LNCAP (cell line): ENCODE measurements at regions not wholly inside any gene's neighbourhood (a gene's known extent, or its start where the extent isn't known, plus 50 kb on each side); places are given as distances from the start of the nearest gene placed in this dataset.

Experiments
- TF ChIP-seq, protein P1 (sequence below): fragments of 450-650 bp; IDR thresholded peaks from 2 replicates; pipeline ENCODE4 v1.5.1; 2017; ENCODE audit warnings: mild to moderate bottlenecking

DNA sequence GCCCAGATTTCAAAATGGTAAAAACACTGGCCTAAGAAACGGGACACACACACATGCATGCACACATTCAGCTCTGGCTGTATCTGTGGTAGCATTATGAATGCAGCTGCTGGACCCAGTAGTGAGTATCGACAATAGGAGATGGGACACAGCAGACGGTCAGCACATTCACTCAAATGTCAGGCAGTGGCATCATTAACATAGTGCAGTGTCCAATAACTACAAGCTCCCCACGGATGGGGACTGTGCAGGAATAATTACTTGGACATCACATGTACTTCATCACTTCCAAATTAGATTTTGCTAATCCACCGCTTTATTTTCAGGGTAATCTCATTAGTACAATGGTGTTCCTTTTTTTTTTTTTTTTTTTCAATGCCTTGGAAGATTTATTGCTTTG, 109.5 kb downstream of the FANCF start:
- TF ChIP-seq, protein P1, sequence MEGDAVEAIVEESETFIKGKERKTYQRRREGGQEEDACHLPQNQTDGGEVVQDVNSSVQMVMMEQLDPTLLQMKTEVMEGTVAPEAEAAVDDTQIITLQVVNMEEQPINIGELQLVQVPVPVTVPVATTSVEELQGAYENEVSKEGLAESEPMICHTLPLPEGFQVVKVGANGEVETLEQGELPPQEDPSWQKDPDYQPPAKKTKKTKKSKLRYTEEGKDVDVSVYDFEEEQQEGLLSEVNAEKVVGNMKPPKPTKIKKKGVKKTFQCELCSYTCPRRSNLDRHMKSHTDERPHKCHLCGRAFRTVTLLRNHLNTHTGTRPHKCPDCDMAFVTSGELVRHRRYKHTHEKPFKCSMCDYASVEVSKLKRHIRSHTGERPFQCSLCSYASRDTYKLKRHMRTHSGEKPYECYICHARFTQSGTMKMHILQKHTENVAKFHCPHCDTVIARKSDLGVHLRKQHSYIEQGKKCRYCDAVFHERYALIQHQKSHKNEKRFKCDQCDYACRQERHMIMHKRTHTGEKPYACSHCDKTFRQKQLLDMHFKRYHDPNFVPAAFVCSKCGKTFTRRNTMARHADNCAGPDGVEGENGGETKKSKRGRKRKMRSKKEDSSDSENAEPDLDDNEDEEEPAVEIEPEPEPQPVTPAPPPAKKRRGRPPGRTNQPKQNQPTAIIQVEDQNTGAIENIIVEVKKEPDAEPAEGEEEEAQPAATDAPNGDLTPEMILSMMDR = no peak

DNA sequence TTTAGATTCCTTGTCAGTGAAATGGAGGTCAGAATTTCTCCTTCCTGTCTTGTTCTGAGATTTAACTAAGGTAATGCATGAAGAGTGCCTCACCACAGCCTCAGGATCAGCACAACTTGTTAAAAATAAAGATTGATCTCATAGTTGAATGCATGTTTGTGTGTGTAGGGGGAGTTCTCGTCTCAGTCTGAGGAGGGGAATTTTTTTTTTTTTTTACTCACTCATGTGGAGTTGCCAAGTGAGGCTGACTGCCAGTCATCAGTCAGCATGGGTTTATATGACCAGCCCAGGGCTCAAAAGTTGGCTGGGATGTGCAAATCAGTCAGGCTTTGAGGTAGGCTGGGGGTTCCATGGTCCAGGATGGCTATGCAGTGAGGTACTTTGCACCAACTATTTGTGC, 113.2 kb downstream of the FANCF start:
- TF ChIP-seq, protein P1 = no peak

DNA sequence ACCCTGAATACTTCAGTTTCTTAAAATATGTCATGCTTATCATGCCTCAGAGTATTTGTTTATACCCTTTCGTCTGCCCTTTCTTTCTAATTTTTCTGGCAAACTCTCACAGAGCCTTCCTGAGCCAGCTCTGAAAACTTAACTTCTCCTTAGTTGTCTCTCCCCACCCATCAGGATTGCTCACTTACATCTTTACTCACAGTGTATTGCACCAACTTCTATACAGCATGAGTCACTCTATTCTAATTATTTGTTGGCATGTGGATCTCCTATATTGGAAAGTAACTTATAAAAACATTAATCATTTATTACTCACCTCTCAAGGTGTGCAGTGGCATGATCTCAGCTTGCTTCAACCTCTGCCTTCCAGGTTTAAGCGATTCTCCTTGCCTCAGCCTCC, 114.9 kb downstream of the FANCF start:
- TF ChIP-seq, protein P1 = no peak

DNA sequence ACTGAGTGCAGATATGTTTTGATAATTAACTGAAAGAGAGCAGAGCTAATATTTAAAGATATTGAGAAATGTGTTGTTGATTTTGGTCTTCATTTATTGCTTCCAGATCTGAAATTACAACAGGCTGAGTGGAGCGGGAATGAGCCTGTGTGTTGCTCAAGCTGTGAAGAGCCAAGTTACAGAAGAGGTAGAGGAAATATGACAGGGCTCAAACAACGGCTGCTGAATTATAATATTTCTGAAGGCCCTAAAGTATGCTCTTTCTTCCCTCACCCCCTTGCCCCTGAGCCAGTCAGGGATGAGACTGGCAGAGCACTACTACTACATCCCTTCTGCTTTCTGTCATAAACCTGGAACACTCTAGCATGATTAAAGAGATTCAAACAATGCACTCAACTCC, 115.6 kb downstream of the FANCF start:
- TF ChIP-seq, protein P1 = no peak

DNA sequence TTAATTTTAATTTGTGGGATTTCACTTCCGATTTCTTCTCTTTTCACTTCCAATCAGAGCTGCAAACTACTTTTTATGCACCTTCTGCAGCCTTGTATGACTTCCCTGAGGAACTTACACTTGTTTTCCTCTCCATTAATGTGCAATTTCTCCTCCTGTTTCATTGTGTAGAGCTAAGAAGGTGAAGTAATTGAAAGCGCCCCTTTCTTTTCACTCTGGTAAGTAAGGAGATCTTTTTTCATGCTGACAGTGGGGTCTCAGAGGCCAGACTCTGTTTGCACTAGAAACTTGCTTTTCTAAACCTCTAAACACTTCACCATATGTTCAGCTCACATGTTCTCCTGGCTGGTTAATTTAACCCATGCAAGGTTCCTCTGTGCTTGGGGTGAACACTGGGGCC, 117.0 kb downstream of the FANCF start:
- TF ChIP-seq, protein P1 = no peak

DNA sequence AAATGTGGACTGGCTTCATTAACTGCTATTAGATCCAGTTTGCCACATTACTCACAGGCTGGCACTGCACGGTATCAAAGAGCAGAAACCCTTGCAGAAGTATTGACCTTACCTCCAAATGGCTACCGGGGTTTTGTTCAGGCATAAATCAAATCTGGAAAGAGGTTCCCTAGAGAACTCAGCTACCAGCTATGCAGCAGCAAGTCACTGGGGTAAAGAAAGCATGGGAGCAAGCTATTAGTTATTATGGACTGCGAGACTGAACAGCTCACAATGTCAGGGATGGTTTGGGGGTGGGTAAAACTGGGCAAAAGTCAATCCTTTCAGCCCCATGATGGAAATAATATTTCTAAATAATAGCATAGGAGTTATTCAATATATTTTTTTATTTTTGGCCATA, 128.1 kb downstream of the FANCF start:
- TF ChIP-seq, protein P1 = no peak

DNA sequence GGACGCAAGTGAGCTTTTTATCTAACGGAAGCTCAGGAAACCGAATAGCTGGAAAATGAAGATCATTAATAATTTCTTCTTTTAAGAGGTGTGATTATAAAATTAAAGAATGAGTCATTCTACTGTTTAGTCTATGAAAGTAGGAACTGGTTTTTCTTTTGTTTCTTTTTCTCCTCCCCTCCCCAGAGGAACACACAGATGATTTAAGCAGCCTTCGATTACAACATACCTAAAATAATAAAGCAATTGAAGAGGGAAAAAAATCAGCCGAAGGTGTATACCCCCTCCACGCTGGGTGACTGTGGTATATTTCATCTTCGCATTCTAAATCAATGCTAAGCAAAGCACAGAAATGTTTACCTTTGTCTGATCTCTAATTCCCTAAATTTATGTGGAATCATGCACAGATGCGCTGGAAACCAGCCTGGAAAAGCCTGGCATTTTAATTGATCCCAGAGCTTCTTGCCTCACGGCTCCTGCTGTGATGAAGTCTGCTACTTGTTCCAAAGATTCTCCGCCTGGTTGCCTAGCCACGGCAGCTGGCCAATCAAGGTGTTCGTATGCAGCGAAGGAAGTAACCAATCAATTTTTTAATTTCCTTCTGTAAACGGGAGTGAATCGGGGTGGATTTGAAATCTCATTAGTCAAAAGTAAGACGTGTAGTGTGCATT, 133.9 kb downstream of the FANCF start:
- TF ChIP-seq, protein P1 = no peak
